Activated B cell treated with CpG ODN at 0.5 μM for 24 hours (primary cell): ENCODE measurements at regions not wholly inside any gene's neighbourhood (a gene's known extent, or its start where the extent isn't known, plus 50 kb on each side); places are given as distances from the start of the nearest gene placed in this dataset.

Experiments used
- ATAC-seq: fragments of 200-7000 bp; cut with Tn5 transposase; one replicate; pipeline ENCODE4 v1.10.0; 2021; ENCODE audit warnings: low read depth, mild to moderate bottlenecking, moderate library complexity
- CTCF ChIA-PET: fragments of 350-600 bp; sonication (Branson Sonifier 250); formaldehyde crosslinking; loops from one replicate; lab custom pipeline; 2021; ENCODE audit warnings: antibody characterized with exemption; lab: Charles Lee
- POLR2A ChIA-PET: fragments of 350-600 bp; sonication (Branson Sonifier 250); formaldehyde crosslinking; loops from one replicate; lab custom pipeline; 2021; ENCODE audit warnings: antibody characterized with exemption; lab: Charles Lee
- DNase-seq: peaks from one replicate; pipeline ENCODE4 v3.0.0; 2022
- H3K27ac Mint-ChIP-seq: one replicate; pipeline ENCODE4 v1.8.0; 2020; ENCODE audit warnings: mixed read lengths
- H3K27me3 Mint-ChIP-seq: one replicate; pipeline ENCODE4 v1.8.0; 2021; ENCODE audit warnings: mixed read lengths
- H3K36me3 Mint-ChIP-seq: one replicate; pipeline ENCODE4 v1.8.0; 2021; ENCODE audit warnings: low read depth, mixed read lengths
- H3K4me1 Mint-ChIP-seq: one replicate; pipeline ENCODE4 v1.8.0; 2021; ENCODE audit warnings: mixed read lengths
- H3K4me3 Mint-ChIP-seq: one replicate; pipeline ENCODE4 v1.8.0; 2020; ENCODE audit warnings: mild to moderate bottlenecking, mixed read lengths
- H3K9me3 Mint-ChIP-seq: one replicate; pipeline ENCODE4 v1.8.0; 2020; ENCODE audit warnings: mixed read lengths
- CTCF ChIP-seq: fragments of 200-600 bp; IDR thresholded peaks from one replicate; pipeline ENCODE4 v1.8.0; 2022; ENCODE audit warnings: antibody characterized with exemption, mild to moderate bottlenecking
- intact Hi-C: fragments of 100-400 bp; cut with micrococcal nuclease; formaldehyde crosslinking; loops from one replicate; pipeline ENCODE4 v1.15.1; 2024

- CTCF ChIA-PET, result no interaction called here
- POLR2A ChIA-PET, result no interaction called here
- DNase-seq, result no peak
Measured at GRCh38 chr16:73610605-73611156, 562.8 kb upstream of the ZFHX3 start.

GRCh38 chr16:73610160-73610559 is 562.2 kb upstream of the ZFHX3 start:
- ChIA-PET POLR2A (no interaction called here), CTCF (no interaction called here)
- Mint-ChIP-seq H3K9me3 (no peaks in the 10 kb centered on the region), H3K4me1 (no peaks in the 10 kb centered on the region), H3K36me3 (no peaks in the 10 kb centered on the region), H3K27ac (no peak overlapping the region), H3K4me3 (no peak overlapping the region), H3K27me3 (peaks cover 9% of the 10 kb centered on the region)
- TF ChIP-seq CTCF, result no peak
- DNase-seq (no peak), ATAC-seq (no peak)
- intact Hi-C loops, result no loop called here

More at GRCh38 chr16:73610605-73611156, 562.8 kb upstream of the ZFHX3 start:
- Mint-ChIP-seq H3K27me3 (peaks cover 12% of the 10 kb centered on the region), H3K4me1 (no peaks in the 10 kb centered on the region), H3K27ac (no peak overlapping the region), H3K36me3 (no peaks in the 10 kb centered on the region), H3K4me3 (no peak overlapping the region), H3K9me3 (no peaks in the 10 kb centered on the region)
- TF ChIP-seq CTCF, result no peak
- intact Hi-C loops, result no loop called here
- ATAC-seq, result no peak

- no peak for TF ChIP-seq CTCF
- ChIA-PET CTCF (no interaction called here), POLR2A (no interaction called here)
- Mint-ChIP-seq H3K27ac (no peak overlapping the region), H3K36me3 (no peaks in the 10 kb centered on the region), H3K4me3 (no peak overlapping the region), H3K4me1 (no peaks in the 10 kb centered on the region), H3K27me3 (peaks cover 8% of the 10 kb centered on the region), H3K9me3 (no peaks in the 10 kb centered on the region)
- ATAC-seq (no peak), DNase-seq (no peak)
- intact Hi-C loops, result no loop called here
Measured at GRCh38 chr16:73608911-73609310, 561.0 kb upstream of the ZFHX3 start.

- DNase-seq, result no peak
- POLR2A ChIA-PET, result no interaction called here
- CTCF ChIA-PET, result no interaction called here
- H3K4me3 Mint-ChIP-seq, result no peak overlapping the region
- intact Hi-C loops, result no loop called here
- no peak for ATAC-seq
- no peaks in the 10 kb centered on the region for H3K36me3 Mint-ChIP-seq
- no peak overlapping the region for H3K27ac Mint-ChIP-seq
- no peaks in the 10 kb centered on the region for H3K9me3 Mint-ChIP-seq
- H3K27me3 Mint-ChIP-seq, result peaks cover 8% of the 10 kb centered on the region
- H3K4me1 Mint-ChIP-seq, result peaks cover 2% of the 10 kb centered on the region
- no peak for TF ChIP-seq CTCF
Measured at GRCh38 chr16:73605309-73605708, 557.4 kb upstream of the ZFHX3 start.

- no peak overlapping the region for H3K4me3 Mint-ChIP-seq
- H3K36me3 Mint-ChIP-seq, result no peaks in the 10 kb centered on the region
- no peak for TF ChIP-seq CTCF
- H3K4me1 Mint-ChIP-seq, result peaks cover 2% of the 10 kb centered on the region
- H3K9me3 Mint-ChIP-seq, result no peaks in the 10 kb centered on the region
- H3K27me3 Mint-ChIP-seq, result no peaks in the 10 kb centered on the region
- intact Hi-C loops, result no loop called here
- ChIA-PET POLR2A (no interaction called here), CTCF (no interaction called here)
- DNase-seq (no peak), ATAC-seq (no peak)
- no peak overlapping the region for H3K27ac Mint-ChIP-seq
Measured at GRCh38 chr16:73601911-73602310, 554.0 kb upstream of the ZFHX3 start.
